GM21619 (cell line): ENCODE measurements at regions not wholly inside any gene's neighbourhood (a gene's known extent, or its start where the extent isn't known, plus 50 kb on each side); places are given as distances from the start of the nearest gene placed in this dataset.
"Not testable (repeated sequence)": the region's sequence is repeated elsewhere in the genome, so short reads cannot be mapped to it uniquely, and the experiment has no call there.

ENCODE experiments used
- ATAC-seq: cut with Tn5 transposase; IDR thresholded peaks from one replicate; pipeline ENCODE4 v1.9.1; 2021; ENCODE audit not compliant: unreplicated experiment

DNA sequence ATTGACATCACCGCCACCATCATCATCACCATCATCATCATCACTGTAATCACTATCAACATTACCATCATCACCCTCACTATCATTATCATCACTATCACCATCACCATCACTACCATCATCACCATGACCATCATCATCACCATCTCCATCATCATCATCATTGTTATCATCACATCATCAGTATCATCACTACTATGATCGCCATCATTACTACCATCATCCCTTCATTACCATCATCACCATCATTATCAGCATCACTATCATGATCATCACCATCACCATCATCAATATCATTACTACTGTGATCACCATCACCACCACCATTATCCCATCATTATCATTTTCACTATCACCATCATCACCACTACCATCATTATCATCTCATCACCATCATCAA is 368.3 kb downstream of the SEC14L1 start:
- ATAC-seq: no peak

DNA sequence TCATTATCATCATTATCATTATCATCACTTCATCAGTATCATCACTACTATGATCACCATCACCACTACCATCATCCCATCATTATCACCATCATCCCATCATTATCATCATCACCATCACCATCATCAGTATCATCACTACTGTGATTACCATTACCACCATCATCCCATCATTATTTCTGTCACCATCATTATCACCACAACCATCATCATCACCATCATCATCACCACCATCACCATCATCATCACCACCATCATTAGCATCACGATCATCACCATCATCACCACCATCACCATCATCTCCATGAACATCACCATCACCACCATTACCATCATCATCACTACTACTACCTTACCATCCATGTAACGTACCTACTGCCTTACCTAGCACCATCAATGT is 368.8 kb downstream of the SEC14L1 start:
- no peak for ATAC-seq

DNA sequence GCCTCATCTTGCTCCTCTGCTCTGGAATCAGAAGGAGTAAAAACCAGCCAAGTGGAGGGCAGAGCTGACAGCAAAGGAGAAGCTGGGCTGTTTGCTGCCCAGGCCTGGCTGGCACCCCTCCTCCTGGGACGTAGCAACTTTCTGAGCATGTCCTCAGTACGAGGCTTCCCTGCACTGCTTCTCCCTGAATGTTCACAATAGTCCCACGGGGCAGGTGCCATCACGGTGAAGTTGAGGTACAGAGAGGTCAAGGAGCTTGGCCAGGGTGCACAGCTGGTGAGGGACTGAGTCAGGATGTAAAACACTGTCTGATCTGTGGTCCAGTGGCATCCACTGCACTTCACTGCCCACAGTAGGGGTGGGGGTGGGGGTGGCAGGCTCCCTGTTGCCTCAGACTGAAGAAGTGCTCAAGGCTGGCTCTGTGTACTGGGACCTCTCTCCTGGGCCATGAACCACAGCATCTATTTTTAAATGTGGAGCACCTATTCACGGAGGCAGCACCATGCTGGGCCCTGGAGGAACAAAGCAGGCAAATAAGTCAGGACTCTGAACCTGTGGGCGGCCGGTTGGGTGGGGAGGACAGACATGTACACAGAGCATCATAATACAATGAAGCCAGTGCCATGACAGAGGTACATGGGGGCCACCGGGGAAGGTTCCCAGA is 369.5 kb downstream of the SEC14L1 start:
- ATAC-seq: no peak

DNA sequence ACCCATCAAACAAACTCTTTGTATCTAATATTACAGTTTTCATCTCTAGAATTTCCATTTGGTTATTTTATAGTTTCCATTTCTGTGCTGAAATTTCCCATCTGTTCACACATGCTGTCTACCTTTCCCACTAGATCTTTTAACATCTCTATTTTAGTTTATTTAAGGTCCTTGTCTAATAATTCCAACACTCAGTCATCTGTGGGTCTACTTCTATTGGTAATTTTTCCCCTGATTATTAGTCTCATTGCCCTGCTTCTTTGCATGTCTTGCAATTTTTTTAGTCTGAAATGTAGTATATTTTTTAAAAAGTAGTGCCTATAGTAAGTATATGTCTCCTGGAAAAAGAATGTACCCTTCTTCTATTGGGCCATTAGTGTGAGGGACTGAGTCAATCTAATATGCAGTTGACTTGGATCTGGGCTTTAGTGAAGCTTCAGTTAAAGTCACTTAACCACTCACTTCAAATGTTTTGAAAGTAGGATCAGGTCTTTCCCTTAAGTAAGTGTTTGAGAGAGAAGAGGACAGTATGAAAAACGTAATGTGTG is 370.8 kb downstream of the SEC14L1 start:
- no peak for ATAC-seq

DNA sequence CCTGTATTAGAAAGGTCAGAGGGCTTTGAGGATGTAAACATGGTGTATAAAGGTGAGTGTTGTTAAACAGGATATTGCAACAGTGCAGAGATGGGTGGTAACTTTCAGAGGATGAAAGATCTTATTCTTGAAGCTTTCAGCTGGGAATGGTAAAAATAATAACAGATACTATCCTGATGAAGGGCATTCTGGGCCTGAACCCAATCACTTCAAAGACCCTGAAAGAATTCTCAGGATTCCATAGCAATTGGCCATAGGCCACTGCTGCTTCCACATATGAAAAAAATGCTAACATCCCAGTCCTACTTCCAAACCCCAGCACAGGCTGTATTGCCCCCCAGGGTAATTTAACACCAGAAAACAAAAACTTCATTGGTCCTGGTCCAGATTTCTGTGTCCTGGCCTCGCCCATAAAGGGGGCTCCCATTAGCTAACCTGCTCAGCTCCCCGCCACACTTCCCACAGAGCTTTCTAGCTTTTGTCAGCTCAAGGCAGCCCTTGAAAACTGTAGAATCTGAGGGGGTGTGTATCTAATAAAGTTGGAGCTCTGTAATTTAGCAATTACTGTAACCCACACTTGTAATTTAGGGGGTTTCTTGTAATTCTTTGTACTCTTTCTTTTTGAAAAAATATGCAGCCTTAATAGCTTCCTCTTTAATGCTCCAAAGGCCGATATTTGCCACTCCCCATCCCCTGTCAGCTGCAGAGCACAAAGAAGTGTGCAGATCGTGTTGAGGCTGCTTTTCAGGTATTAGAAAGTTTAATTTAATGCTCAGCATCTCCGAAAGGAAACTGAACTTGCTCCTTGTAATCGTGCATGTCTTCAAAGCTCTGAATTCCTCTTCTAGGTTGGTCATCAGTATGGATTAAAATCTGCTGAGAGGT is 371.5 kb downstream of the SEC14L1 start:
- no peak for ATAC-seq

DNA sequence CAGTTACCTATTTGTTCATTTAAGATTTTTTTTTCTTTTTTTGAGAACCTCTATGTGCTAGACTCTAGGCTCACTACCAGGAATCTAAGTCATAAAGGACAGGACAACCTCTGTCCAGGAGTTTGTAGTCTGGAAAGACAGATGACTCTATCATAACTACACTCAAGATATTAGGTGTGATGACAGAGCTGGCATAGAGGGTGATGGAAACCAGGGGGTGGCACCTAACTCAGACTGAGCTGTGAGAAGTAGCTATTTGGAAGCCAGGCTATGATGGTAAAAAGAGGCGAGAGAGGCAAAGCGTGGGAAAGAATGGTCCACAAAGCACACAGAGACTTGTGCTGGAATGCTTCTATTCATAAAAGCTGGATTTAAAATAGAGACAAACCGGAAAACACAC is 372.3 kb downstream of the SEC14L1 start:
- ATAC-seq: no peak

DNA sequence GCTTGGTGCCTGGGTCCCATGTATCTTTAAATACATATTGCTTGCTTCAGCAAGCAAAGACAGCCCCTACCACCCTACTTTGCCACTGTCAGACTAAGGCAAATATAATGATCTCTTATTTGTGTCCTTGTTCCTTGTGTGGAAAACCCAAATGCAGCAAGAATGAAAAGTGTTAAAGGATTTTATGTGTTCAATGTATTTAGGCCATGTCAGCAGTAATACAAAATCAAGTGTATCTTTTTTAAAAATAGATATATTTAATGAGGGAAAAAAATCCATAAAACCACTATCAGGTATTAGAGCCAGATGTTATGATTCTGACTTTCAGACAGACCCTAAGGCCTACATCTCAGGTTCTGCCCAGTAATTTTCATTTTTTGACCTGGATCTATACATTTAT is 374.5 kb downstream of the SEC14L1 start:
- ATAC-seq: no peak

DNA sequence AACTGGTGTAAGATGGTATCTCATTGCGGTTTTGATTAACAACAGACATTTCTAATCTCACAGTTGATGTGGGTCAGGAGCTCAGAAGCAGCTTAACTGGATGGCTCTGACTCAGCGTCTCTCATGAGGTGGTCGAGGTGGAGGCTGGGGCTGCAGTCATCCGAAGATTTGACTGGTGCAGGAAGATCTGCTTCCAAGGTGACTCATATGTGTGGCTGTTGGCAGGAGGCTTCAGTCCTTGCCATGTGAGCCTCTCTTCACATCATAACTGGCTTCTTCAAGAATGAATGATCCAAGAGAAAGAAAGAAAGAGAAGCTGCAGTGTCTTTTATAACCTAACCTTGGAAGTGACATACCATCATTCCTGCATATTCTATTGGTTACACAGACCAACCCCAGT is 376.1 kb downstream of the SEC14L1 start:
- ATAC-seq: no peak

DNA sequence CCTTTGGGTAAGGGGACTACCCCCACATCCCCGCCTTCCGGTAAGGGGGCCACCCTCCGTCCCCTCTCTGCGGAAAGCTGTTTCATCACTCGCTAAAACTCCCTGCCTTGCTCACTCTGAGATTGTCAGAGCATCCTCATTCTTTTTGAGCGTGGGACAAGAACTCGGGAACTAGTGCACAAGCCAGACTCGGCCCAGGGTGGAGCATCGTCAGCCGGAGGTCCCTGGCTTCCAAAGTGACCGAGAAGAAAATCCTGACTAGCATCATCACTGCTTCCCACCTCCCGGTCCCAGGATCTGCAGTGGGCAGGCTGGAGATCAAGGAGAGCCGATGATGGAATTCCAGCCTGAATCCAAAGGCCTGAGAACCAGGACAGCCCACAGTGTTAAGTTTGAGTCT is 380.3 kb downstream of the SEC14L1 start:
- ATAC-seq: no peak

DNA sequence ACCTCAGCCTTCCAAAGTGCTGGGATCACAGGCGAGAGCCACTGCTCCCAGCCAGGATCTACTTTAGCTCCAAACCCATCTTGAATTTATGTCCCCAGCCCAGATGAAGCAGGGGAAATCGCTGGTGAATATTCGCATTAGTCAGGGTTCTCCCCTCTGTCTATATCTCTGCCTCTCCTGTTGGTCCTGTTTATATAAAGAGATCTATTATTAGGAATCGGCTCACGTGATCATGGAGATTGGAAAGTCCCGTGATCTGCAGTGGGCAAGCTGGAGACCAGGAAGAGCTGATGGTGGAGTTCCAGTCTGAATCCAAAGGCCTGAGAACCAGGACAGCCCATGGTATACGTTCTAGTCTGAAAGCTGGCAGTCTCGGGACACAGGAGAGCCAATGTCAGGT is 382.8 kb downstream of the SEC14L1 start:
- no peak for ATAC-seq

DNA sequence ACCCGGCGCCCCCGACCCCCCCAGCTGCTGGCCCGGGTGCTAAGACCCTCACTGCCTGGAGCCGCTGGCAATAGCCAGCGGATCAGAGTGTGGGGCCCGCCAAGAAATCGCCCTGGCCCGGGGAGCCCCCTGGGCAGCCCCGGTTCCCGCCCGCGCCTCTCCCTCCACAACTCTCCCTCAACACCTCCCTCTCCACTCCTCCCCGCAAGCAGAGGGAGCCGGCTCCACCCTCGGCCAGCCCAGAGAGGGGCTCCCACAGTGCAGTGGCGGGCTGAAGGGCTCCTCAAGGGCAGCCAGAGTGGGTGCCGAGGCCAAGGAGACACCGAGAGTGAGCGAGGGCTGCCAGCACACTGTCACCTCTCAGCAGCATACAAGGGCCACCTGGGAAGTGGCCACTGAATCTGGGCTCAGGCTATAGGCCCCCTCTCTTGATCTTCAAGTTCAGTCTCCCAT is 385.5 kb downstream of the SEC14L1 start:
- no peak for ATAC-seq

DNA sequence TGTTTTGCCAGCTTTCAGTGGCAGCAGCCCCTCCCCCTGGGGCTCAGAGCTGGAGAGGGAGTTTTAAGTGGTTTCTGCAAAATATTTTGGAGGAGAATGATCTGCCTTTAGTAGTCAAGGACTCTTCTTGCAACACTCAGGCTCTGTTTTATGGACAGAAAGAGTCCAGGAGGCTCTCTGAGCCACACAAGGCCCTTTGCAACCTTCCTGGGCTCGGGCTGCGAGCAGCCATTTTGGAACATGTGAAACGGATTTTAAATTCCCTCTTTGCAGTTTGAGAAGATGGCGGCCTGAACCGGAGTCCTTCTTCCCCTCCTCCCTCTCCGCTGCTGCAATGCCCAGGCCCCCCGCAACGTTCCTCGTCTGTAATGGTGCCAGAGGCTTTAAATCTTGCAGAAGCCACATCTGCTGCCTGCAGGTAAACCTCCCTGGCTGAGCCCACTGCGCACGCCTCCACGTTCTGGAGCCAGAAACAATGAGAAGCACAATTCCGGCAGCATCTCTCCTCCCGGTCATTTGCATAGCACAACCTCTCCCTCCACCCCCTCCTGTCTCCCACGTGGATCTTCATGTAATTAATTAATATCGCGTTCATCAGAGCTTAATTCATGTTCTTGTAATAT is 386.1 kb downstream of the SEC14L1 start:
- ATAC-seq: no peak

DNA sequence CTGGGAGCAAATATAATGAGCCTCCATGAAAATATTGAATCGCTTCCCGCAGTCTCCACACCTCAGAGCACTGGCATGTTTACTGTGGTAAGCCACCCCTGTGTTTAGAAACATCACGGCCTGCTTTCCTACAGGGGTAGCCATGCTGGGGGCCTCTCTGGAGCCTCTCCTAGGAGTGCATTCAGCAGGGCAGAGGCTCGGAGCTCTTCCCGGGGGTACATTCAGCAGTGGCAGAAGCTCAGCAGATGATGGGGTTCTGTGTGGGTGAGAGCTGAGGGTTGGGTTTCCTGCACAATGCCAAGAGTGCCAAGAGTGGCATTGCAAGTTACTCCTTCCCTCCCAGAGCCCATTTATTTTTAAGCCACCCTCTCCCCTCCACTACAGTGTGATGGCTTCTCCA is 386.6 kb downstream of the SEC14L1 start:
- no peak for ATAC-seq

DNA sequence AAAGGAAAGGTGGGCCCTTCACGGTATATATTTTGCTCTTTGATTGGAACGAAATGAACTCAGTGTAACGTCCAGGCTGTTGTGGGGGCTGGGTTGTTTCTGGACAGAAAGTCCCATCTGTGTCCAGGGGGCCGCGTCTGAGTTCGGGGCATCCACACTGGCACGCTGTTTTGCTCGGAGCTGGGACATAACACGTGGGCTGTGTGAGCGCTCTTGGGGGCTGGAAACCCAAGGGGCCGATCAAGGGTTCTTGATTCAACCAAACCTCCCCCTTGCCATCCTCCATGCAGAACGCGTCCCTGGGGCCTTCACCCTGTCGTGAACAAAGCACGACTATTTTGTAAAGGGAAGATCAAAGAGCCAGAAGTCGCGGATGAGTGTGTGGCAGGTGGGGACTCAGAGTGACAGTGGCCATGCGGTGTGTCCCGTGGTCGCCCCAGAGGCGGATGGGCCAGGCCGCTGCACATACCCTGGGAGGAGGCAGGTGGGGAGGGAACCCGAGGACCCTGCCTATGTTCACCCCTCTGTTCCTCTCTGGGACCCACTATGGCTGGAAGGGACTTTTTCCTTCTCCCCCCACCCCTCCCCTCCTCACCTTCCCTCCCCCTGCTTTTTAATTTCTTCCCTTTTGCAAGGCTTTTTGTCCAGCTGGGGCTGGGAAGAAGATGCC is 387.2 kb downstream of the SEC14L1 start:
- ATAC-seq: no peak

DNA sequence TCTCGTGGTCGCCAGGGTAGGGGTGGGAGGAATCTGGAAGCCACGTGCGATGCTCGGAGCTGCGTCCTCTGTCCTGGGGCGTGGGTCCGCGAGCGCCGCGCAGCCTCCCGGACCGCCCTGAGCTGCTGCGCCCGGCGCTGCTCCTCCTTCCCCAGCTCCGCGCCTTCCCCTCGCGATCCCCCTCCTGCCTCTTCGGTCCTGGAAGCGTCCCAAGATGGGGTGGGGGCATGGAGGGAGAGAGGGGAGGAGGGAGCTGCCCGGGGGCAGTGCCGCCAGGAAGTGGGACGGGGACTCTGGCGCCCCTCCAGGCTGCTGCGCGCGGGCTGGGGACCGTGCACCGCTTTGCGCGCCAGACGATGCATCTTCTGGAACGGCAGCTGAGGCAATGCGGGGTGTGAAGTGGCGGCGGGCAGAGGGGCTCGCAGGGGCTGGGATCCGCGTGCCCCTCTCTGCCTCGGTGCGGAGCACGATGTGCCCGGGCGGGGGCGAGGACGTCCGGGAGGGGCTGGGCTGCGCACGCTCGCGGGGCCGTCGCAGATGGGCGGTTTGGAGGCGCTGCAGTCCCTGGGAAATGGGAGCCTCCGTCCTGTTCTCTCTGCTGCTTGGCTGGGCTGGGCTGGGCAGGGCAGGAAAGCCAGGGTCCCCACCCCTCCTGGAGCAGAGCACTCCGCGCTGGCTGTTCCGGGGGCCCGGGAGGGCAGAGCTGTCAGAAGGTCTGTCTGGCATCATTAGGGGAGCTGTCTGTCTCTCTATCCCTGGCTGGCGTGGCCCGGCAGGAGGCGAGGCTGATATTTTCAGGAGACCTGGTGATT is 388.0 kb downstream of the SEC14L1 start:
- ATAC-seq: no peak

DNA sequence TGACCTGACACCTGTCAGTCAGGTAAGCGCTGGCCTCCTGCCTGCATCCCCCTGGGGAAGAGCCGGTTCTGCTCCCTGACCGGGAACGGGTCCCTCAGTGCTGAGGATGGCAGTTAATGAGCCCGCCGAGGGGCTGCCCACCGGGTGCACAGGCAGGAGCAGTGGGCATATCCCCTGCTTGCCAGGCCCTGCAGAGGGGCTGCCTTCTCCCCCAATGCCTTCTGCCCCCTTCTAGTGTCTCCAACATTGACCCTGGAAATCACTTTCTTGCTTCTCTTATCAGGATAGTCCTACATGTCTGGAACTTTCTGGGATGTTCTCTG is 388.5 kb downstream of the SEC14L1 start:
- ATAC-seq: no peak

DNA sequence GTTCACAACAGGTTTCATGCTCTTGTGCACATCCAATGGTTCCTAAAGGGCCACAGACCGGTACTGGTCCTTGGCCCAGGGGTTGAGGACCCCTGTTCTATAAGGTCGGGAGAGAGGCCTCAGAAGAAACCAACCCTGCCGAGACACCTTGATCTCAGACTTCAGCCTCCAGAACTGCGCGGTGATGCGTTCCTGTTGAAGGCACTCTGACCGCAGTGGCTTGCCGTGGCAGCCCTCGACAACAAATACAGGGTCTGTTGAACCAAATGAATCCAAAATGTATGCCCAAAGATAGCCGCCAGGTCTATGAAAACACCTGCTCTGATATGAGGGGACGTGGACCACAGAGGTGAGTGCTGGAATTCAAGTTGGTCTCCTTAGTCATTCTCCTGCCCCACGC is 389.8 kb downstream of the SEC14L1 start:
- no peak for ATAC-seq

DNA sequence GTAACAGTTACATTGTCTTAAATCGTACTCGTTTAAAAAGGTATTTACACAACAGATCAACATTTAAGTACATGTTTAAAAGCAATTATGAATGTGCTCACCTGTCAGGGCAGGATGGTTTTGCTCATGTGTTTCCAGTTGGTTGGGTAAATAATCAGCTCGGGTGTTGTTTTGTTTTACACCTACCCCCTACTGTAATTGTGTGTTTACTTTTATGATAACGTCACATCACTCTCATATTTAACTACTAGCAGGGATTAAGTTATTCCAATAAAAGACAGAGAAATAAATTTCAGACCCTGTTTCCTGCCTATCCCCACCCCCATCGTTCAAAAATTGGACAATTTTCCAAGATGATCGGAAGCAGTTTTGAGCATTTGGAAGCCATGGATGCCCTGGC is 390.2 kb downstream of the SEC14L1 start:
- no peak for ATAC-seq

DNA sequence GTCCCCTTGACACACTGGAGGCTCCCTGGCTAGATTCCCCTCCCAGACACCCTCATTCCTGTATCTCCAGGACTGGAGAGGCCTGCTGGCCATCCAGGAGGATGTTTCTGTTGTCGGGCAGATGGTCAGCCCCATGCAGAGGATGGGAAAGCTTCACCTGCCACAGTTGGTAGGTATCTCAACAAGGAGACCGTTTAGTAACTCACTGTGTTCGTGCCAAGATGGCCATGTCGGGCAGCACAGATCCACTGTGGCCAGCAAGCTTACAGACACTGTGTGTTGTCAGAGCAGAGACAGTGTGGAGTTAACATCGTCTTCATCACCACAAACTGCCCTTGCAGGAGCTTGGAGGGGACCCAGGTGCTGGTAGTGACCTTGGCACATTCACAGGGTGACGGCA is 390.9 kb downstream of the SEC14L1 start:
- ATAC-seq: no peak

DNA sequence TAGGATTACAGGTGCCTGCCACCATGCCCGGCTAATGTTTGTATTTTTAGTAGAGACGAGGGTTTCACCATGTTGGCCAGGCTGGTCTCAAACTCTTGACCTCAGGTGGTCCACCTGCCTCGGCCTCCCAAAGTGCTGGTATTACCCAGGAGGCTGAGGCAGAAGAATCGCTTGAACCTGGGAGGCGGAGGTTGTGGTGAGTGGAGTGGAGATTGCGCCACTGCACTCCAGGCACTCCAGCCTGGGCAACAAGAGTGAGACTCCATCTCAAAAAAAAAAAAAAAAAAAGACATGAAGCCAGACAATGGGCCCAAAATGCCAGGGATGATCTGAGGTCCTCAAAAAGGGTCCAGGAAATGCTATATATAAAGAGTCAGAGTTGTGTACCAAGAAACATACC is 392.9 kb downstream of the SEC14L1 start:
- not testable (repeated sequence) for ATAC-seq

DNA sequence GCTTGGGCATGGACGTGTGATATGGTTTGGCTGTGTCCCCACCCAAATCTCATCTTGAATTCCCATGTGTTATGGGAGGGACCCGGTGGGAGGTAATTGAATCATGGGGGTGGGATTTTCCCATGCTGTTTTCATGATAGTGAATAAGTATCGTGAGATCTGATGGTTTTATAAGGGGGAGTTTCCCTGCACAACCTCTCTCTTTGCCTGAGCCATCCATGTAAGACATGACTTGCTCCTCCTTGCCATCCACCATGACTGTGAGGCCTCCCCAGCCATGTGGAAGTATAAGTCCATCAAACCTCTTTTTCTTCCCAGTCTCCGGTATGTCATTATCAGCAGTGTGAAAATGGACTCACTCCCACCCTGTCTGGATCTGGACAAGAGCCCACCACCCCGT is 393.4 kb downstream of the SEC14L1 start:
- ATAC-seq: no peak
